ENCODE measurements at regions not wholly inside any gene's neighbourhood (a gene's known extent, or its start where the extent isn't known, plus 50 kb on each side); places are given as distances from the start of the nearest gene placed in this dataset.

DNA sequence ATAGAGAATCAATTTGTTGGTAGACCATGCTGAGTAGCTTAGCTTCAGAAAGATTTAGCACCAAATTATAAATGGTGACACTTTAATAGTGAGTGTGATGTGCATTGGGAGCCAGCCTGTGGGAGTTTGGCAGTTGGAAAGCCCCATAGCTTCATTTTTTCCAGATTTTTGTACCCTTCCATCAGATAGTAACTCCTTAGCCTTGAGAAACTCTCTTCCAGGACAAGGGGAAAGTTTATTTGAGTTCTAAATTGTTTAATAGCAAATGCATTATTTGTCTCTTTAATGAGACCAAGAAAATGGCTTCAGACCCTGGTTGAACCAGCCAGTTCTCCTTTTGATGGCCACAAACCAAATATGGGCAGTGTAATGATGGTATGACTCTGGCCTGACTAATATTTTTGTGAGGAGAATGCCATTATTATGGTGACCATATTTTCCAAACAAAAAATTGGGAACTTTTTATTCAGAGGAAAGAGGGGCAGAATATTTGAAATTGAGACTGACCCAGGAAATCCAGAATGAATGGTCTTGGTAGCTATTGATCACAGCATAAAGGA is 49.8 kb downstream of the PLCE1 start:
- no peak for DNase-seq (ENCODE audit: low spot score)

DNA sequence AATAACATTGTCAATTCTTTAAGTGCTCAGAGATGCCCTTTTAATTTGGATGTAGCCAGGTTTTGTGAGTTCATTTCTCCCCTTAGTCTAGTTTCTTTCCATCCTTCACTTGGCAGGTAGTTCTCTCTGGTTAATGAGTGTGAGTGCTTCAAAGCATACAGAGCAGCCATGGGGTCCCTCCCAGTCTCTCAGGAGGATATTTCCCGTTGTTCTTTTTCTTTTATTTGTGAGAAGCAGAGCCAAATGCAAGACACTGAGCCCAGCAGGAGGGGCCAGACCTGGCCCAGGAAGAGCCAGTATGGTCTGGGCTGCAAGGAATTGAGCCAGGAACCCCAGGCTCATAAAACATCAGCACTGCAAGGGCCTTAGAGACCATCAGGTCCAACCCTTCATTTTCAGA is 52.4 kb downstream of the PLCE1 start:
- DNase-seq (ENCODE audit: low spot score), result no peak

DNA sequence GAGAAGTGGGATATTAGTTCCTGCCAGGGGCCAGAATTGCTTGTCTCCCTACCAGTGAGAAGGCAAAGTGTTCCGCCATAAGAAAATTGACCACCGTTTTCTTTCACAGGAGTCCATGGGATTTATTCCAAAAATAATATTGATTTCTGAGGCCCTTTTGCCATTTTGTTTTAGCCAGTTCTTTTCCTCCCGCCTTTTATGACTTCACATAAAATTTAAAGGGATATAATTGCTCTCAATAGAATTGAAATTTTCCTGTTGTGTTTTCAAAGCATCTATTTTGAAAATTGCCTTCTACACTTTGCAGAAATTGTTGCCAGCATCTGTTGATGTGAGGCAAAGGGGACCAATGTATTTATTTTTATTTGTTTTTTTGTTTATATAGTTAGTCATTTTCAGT is 53.6 kb downstream of the PLCE1 start:
- DNase-seq (ENCODE audit: low spot score), result no peak

DNA sequence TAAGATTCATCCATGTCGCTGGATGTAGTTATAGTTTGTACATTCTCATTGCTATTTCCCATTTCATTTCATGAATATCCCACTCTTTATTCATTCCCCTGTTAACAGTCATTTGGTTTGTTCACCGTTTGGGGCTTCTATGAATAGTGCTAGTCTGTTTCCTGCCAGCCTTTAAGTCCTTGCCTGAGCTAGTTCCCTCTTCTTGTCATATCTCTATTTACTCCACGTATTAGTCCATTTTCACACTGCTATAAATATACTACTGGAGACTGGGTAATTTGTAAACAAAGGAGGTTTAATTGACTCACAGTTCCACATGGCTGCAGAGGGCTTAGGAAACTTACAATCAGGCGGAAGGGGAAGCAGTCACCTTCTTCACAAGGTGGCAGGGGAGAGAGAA is 56.2 kb downstream of the PLCE1 start:
- DNase-seq (ENCODE audit: low spot score), result no peak

- DNase-seq (ENCODE audit: low spot score), result no peak
Observed at GRCh38 chr10:94052281-94052680, 58.5 kb downstream of the PLCE1 start.

- peak; percentile 2 for DNase-seq (ENCODE audit: low spot score)
Observed at GRCh38 chr10:94052866-94053791, 59.4 kb downstream of the PLCE1 start.

GRCh38 chr10:94059178-94059883 is 65.6 kb downstream of the PLCE1 start:
- no peak for DNase-seq (ENCODE audit: low spot score)

DNA sequence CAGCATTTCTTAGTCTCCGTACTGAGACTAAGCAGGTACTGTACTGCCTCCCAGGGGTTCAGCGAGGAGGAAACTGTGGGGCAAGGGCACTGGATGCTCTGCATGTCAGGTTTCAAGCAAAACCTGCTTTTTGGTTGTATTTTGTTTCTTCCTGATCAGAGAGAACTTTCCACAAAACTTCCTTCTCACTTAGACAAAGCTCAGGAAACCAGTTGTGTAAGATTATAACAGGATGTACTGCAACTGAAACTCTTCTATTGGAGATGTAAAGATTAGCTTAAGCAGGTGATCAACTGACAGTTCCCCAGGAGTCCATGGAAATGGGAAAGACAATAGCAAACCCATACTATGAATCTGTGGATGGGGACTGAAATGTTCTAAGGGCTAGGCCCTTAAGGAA is 67.3 kb downstream of the PLCE1 start:
- DNase-seq (ENCODE audit: low spot score), result no peak

- no peak for DNase-seq (ENCODE audit: low spot score)
Observed at GRCh38 chr10:94062611-94063010, 68.9 kb downstream of the PLCE1 start.

- no peak for DNase-seq (ENCODE audit: low spot score)
Observed at GRCh38 chr10:94065362-94065761, 71.6 kb downstream of the PLCE1 start.

DNA sequence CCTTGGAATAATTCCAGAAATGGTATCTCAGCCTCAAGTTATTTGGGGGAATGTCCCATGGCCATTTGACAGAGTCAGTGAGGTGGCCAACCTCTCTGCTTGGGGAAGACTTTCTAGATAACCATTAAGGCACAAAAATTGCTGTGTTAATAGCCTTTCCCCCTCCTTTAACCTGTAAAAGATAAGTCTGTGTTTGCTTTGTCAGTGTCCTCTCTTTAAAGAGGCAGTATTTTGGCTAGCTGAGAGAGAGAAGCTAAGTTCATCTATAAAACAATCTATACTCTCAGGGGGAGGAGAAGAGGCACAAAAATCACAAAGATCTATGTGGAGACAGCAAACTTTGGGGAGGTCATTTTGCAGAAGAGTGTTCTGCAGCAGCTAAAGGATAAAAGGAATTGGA is 72.1 kb downstream of the PLCE1 start:
- no peak for DNase-seq (ENCODE audit: low spot score)

DNA sequence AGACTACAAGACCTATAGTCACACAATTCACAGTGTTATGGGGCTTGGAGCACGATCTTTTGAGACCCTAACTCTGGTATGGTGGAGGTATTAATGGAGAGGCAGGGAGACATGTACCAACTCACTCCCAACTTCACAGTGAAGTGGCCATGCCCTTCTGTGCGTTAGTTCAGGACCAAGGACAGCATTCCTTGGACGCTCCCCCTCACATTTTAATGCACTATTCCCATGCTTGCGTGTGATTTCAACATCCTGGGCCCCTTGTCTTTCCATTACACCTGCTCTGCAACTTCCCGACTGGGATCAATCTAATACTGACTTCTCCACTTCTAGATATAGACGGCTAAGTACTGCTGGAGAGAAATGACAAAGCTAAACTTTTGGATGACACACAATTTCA is 72.7 kb downstream of the PLCE1 start:
- no peak for DNase-seq (ENCODE audit: low spot score)

DNA sequence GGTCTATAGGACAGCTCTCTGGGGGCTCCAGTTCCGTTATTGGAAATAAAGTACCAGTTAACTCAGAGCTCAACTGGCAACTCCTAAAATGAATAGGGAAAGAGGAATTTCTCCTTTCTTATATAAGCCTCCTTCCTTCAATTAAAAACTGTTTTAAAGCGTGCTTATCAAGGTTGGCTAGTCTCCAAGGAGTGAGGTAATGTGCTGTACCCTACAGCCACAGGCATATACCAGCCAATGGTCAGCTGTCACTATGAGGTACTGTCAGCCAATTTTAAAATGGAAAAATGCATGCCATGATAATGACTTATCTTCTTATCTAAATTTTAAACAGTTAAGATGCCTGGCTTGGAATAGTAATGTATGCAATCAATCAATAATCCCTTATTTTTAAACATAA is 76.2 kb downstream of the PLCE1 start:
- no peak for DNase-seq (ENCODE audit: low spot score)

GRCh38 chr10:94074462-94074861 is 80.7 kb downstream of the PLCE1 start:
- no peak for DNase-seq (ENCODE audit: low spot score)

DNA sequence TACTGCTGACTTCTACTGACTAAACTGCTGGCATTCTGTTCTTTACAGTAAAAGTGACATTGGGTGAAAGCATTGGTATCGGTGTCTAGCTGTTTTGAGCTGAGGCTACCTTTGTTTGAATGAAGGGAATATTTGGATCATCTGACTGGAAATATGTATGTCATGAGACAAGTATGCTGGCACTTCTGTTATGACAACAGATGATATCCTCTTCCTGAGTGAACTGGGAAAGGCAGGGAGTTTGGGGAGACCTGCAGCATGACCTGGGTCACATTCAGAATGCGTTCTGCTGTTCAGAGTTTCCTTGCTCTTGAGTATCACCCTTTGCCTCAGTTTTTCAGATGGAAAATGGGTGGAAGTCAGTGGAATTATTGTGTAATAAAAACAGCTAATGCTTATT is 81.8 kb downstream of the PLCE1 start:
- DNase-seq (ENCODE audit: low spot score), result no peak

DNA sequence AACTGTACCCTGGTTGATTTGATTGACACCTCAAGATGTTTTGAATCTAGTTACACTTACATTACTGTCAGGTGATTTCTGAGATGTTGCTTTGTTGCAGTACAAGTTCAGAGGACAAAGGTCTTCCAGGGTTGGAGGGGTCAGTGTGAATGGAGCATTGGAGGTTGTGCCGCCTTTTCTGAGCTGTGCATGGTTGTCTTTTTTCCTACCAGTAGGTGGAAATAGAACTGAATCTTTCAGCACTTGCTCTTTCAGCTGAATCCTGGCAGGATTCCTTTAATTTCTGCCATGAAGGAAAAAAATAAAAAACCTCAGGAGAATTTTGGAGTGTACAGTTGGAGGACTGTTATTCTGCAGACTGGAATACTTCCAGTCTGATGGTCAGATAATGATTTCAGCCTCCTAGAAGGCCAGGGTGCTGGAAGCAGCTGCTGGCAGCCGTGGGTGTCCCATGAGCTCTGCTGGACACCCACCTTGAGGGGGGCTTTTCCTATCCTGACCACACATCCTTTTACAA is 82.7 kb downstream of the PLCE1 start:
- no peak for DNase-seq (ENCODE audit: low spot score)

DNA sequence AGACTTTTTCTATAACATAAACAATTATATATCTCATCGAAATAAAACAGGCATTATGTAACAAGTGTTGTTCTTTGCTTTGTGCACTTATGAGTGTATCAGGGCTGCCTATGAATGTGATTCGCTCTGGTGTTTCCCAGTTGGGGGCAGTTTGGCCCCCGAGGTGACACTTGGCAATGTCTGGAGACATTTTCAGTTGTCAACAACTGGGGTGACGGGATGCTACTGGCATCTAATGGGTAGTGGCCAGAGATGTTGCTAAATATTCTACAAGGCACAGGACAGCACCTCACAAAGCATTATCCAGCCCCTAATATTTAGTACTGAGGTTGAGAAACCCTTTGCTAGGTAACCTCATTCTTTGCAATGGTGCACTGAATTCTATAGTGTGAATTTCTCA is 83.3 kb downstream of the PLCE1 start:
- no peak for DNase-seq (ENCODE audit: low spot score)

- no peak for DNase-seq (ENCODE audit: low spot score)
Observed at GRCh38 chr10:94080108-94080507, 86.4 kb downstream of the PLCE1 start.

- no peak for DNase-seq (ENCODE audit: low spot score)
Observed at GRCh38 chr10:94083662-94084265, 90.0 kb downstream of the PLCE1 start.

DNA sequence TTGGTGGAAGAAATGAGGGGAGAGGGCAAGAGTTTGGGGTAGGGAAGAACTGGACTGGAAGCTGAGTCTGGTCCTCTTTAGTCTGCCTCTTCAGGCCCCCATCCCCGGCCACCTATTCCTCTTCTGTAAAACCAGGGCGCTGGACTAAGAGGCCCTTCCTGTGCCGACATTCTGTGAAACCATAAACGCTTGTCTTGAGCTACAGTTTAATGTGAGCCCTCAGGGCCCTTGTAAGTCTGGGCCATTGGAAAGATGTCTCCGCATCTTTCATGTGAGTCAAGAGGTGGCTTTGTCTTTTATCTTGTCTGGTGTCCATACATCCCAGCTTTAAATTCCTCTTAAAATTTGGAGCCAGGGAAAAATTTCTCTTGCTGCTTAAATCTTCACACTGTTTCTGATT is 90.6 kb downstream of the PLCE1 start:
- DNase-seq (ENCODE audit: low spot score), result no peak

DNA sequence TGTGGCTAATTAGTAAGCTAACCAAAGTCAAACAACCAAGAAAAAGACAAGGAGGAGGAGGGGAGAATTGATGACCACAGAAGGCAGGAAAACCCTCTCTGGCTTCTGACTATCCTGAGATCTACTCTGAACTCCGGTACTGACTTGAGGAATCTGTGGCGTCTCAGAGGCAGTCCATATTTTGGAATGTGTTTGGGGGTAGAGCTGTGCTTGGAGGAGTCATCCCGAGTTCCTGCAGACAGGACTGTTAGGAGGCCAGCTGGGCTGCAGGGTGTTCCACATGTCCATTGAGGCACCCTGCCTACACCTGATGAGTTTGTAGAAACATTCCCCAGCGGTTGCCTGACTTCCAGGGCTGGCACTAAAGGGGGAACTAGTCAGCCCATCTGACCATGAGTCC is 91.6 kb downstream of the PLCE1 start:
- DNase-seq (ENCODE audit: low spot score), result no peak

- DNase-seq (ENCODE audit: low spot score), result no peak
Observed at GRCh38 chr10:94085766-94086437, 92.2 kb downstream of the PLCE1 start.
